GM19397 (cell line): ENCODE measurements at regions not wholly inside any gene's neighbourhood (a gene's known extent, or its start where the extent isn't known, plus 50 kb on each side); places are given as distances from the start of the nearest gene placed in this dataset.
A peak's percentile ranks its signal among the peaks of the same experiment; 100 is the strongest.

Experiments used
- ATAC-seq: cut with Tn5 transposase; IDR thresholded peaks from one replicate; pipeline ENCODE4 v1.9.1; 2021; ENCODE audit warnings: mild to moderate bottlenecking, moderate library complexity; ENCODE audit not compliant: unreplicated experiment

GRCh38 chr11:92812841-92813240 is 156.6 kb upstream of the MTNR1B start:
- ATAC-seq: no peak

- ATAC-seq: no peak
Measured at GRCh38 chr11:92819830-92820229, 149.6 kb upstream of the MTNR1B start.

DNA sequence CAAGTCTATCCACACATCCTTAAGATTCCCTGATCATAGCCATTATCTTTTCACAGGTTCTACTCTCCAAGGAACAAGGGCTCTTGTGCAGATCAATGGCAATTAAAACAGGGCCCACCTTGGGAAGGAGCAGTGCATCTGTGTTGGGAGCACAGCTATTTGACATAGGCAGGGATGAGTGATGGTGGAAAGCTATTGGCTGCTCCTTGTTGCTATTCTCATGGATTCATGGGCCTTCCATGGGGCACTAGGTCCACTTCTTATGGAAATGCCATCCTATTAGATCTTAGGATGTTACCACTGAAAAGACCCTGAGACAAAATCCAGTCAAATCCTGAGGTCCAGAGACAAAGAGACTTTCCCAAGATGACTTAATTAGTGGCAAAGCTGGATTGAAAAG is 148.6 kb upstream of the MTNR1B start:
- no peak for ATAC-seq

DNA sequence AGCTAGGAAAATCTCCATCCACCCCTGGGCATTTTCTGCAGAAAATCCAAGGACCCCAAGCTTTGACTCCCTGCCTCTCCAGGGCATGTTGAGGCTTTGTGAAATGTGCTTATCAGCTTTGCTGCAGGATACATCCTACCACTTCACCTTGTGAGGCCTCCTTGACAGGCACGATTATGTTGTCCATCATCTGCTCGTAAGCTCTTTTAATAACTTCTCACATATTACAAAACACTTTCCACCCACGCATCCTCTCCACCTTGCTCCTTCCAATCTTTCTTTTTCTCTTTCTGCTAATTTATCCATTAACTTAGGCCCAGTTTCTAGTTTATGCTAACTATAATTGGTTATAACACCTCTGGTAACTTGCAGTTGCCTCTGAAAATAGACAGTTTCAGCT is 147.0 kb upstream of the MTNR1B start:
- ATAC-seq: no peak

DNA sequence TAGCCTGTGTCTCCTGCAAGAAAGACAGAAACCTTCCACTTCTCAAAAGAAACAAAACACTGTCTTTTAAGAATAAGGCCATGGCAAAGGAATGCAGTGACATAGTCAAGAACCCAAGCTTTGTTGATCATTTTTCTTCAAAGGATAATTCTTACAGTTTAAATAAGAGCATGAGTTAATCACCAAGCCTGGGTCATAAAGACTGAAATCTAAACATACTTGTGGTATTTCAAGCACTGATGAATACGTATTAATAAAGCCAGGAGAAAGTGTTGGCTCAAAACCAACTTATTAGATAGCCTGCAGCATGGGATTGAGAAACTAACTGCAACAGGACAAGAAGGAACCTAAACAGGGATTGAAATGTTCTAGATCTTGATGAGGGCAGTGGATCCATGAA is 143.3 kb upstream of the MTNR1B start:
- ATAC-seq: no peak

DNA sequence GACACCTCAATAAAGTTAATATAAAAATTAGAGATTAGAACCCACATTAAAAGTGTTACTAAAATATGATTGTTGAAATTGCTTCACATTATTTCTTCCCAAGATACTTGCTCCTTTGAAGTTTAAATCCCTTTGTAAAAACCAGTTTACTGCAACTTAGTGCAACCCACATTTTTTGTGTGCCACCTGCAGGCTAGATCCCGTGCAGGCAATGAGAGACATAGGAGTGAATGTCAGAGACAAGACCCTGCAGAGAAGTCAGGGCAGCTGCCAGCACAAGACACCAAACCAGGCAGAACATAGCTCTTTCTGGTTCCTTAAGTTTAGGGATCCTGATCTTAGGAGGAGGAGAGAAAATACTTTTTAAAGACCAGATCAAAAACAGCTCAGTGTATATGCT is 142.8 kb upstream of the MTNR1B start:
- no peak for ATAC-seq

- ATAC-seq: no peak
Measured at GRCh38 chr11:92827132-92827531, 142.3 kb upstream of the MTNR1B start.

DNA sequence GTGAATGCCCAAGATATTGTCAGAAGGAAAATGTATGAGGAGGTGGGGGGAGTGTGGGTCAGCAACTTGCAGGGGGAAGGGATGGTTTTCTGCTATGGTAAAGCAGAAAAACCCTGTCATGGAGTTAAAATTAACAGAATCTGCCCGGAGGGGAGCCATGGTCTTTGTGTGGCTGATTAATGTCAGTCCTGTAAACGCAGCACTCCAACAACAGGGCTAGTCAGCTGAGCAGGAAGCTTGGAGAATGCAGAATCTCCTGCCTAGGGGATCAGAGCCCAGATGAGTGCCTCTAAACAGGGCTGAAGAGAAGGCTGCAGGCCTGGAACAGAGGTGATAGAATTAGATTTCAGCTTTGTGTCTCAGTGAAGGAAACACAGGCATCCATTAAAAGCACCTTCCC is 140.9 kb upstream of the MTNR1B start:
- no peak for ATAC-seq

GRCh38 chr11:92829121-92829520 is 140.3 kb upstream of the MTNR1B start:
- no peak for ATAC-seq

GRCh38 chr11:92829671-92830070 is 139.8 kb upstream of the MTNR1B start:
- ATAC-seq: no peak

DNA sequence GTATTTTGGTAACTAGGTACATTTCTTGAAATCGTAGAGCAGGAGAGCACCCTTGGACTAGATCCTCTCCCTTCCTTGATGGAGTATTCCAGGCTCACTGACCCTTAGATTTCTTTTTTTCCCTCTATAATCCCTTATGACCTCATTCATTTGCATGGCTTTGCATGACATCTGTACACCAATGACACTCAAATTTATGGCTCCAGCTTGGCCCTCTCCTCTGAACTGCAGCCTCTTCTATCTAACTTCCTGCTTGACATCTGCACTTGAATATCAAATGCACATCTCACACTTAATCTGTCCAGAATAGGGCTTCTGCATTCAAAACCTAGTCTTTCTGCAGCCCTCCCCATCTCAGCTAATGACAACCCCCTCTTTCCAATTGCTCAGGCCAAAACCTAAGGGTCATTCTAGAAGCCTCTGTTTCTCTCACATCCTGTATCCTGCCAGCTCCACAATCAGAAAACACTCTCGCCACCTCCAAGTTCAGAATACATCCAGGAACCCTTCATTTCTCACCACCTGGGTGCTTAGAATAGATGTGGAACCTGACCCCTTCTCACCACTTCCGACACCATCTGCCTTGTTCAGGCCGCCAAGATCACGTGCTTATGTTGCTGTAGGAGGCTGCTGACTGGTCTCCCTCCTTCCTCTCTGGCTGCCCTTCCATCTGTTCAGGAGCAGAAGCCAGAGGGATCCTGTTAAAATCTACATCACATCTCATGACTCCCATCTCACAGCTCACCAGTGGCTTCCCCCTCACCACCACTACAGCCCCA is 138.9 kb upstream of the MTNR1B start:
- peak; percentile 74 for ATAC-seq

DNA sequence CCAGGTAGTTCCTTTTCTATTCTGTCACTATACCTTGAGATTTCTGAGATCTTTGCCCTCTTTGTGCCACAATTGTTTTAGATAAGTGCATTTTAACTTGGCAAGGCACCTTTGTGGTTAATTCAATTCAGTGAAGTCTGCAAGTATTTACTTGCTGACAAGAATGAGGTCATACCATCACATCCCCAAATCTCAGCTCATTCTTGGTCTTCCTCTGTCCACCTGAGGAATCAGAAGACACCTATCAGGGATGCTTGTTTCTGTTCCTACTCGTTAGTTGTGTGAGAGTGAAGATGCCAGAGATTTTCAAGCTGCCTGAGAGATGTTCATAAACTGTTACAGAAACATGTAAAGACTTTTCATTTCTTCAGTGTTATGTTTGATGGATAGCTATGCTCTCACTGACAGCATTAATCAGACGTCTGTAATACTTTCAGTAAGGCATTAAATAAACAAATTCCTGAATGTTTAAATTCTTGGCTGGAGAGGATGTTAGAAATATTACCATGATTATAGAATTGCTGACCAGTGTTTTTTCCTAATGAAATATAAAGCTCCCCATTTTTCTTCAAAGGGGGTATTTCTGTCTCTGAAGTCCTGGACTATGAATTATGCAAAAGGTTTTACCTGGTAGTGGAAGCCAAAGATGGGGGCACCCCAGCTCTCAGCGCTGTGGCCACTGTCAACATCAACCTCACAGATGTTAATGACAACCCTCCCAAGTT is 135.0 kb upstream of the MTNR1B start:
- no peak for ATAC-seq

GRCh38 chr11:92837595-92837994 is 131.9 kb upstream of the MTNR1B start:
- no peak for ATAC-seq

DNA sequence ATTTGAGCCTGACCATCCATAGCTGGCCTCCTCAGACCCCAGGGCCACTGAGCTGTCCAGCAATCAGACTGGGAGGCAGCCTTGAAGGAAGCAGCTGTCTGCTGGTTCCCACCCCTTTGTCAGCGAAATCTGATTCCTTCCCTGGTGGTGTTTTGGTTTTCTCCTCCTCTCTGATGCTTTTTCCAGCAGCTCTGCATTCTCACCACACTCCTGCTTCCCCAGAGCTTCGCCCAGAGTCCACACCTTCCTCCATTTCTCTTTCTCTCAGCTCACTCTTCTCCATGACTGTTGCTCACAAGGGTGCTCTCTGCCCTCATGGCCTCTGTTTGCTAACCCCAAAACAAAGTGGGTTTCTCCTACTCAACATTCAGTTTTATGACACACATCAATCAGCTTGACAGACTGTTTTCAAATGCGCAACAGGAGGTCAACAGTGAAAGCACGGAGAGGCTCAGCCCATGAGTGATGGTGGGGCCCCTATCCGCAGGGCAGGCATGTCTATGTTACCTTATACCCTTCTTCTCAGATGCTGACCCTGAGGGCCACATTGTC is 130.6 kb upstream of the MTNR1B start:
- no peak for ATAC-seq

GRCh38 chr11:92839450-92839849 is 130.0 kb upstream of the MTNR1B start:
- ATAC-seq: no peak

DNA sequence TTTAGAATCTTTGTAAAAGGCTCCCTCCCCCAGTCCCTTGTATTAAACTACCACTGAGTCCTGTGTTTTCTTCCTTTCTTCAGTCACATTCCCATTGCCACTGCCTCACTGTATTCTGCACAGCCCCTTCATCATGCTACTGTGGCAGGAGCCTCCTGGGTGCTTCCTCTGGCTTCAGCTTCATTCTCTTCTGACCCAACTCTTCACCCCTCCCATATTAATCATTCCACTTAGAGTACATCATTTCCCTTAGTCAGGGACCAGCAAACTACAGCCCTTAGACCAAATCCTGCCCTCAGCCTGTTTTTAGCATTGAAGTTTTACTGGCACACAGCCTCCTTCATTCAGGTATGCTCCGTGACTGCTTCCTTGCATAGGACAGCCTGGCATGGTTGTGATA is 127.7 kb upstream of the MTNR1B start:
- no peak for ATAC-seq

DNA sequence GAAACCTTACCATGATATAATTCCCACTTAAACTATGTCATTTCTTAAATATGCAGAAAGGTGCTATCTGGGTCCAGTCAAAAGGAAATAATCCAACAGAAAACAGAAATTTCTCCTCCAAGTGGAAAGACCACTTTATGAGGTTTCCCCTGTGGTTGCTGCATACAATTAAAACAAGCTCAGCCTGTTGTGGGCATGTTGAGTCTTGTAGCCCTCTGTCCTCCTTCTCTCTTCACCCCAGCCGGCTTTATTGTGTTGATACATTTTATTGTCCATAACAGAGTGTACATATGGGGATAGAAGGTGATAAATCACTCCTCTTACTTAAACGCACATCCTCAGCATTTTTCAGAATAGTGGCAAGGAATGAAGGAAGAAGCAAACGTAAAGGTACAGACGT is 126.0 kb upstream of the MTNR1B start:
- ATAC-seq: no peak

DNA sequence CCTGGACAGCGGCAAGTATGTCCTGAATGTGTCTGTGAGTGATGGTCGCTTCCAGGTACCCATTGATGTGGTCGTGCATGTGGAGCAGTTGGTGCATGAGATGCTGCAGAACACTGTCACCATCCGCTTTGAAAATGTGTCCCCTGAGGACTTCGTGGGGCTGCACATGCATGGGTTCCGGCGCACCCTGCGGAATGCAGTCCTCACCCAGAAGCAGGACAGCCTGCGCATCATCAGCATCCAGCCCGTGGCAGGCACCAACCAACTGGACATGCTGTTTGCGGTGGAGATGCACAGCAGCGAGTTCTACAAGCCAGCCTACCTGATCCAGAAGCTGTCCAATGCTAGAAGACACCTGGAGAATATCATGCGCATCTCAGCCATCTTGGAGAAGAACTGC is 125.3 kb upstream of the MTNR1B start:
- ATAC-seq: no peak

GRCh38 chr11:92845390-92845789 is 124.1 kb upstream of the MTNR1B start:
- no peak for ATAC-seq

- no peak for ATAC-seq
Measured at GRCh38 chr11:92845805-92846204, 123.6 kb upstream of the MTNR1B start.

GRCh38 chr11:92846491-92847125 is 122.8 kb upstream of the MTNR1B start:
- ATAC-seq: no peak

DNA sequence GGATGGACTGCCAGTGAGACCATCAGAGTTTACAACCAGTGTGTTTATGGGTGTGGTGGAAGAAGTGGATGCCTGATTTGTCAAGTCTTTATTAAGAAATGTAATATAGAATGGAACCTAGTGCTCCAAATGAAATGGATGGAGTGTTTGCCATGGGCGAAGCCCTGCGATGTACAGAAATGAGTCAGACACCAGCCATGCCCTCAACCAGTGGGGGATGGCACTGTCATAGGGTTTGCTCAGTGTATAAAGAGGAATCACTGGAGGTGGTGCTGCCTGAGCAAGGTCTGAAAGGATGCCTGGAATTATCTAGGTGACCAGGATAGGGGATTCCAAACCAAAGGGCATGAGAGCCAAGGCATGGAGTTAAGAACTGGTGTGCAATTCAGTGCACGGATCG is 120.9 kb upstream of the MTNR1B start:
- ATAC-seq: no peak
